HG03460 (cell line): ENCODE measurements at regions not wholly inside any gene's neighbourhood (a gene's known extent, or its start where the extent isn't known, plus 50 kb on each side); places are given as distances from the start of the nearest gene placed in this dataset.
"Not testable (repeated sequence)": the region's sequence is repeated elsewhere in the genome, so short reads cannot be mapped to it uniquely, and the experiment has no call there.

Experiments used
- ATAC-seq: cut with Tn5 transposase; IDR thresholded peaks from one replicate; pipeline ENCODE4 v1.9.1; 2021; ENCODE audit not compliant: unreplicated experiment

- no peak for ATAC-seq
Observed at GRCh38 chr16:59686405-59686804, 952.3 kb upstream of the GOT2 start.

- ATAC-seq, result no peak
Observed at GRCh38 chr16:59684911-59685310, 950.8 kb upstream of the GOT2 start.

DNA sequence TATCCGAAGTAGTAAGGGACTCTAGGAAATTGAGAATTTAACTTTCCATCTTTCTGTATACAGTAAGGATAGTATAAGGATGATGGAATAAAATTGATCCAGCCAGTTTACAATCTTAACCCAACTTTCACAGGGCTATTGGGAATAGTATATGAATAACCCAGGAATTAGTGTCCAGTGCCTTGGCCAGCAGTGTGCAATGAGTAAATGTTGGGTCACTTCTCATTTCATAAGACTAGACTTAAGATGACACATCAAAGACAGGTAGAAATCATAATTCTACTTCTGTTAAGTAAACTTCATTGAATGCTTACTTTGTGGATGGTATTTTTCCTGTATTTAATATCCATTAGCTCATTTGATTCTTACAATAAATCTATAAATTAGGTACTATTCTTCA is 949.6 kb upstream of the GOT2 start:
- ATAC-seq, result no peak

GRCh38 chr16:59665618-59666220 is 931.6 kb upstream of the GOT2 start:
- no peak for ATAC-seq

GRCh38 chr16:59658572-59658971 is 924.5 kb upstream of the GOT2 start:
- no peak for ATAC-seq

DNA sequence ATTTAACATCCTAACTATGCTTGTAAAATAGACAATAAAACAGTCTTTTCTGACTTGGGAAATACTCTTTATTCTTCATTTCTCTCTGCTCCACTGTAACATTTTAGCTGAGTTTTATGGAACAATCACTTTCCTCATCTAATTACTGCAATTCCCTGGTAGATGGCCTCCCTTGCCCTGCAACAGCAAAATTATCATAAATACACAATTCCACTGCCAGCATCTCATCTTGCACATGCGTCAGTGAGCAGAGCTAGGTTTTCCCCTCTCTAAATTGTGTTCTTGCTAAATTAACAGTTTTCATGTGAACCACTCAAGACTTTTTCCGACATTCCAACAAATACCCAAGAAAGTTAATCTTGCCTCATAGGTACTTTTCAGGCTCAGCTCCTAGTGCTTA is 920.9 kb upstream of the GOT2 start:
- ATAC-seq, result no peak

DNA sequence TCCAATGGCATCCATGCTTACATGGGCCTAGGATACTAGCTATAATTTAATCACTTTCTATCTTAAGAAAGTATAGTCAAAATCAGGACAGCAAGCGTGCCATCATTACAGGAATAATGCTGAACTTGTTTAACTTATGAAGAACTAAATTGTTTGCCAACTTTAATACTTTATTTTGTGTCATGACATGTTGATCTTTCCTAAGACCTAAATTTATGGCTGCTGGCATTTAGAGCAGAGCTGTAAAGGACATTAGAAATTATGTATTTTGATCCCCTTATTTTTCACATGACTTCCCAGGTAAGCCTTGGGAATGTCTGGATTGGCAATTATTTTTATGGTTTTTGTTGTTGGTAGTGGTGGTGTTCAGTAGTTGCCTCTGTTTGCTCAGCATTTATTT is 920.3 kb upstream of the GOT2 start:
- ATAC-seq, result no peak

GRCh38 chr16:59651662-59652061 is 917.5 kb upstream of the GOT2 start:
- ATAC-seq, result no peak

- no peak for ATAC-seq
Observed at GRCh38 chr16:59645194-59645593, 911.1 kb upstream of the GOT2 start.

- no peak for ATAC-seq
Observed at GRCh38 chr16:59635674-59636073, 901.6 kb upstream of the GOT2 start.

DNA sequence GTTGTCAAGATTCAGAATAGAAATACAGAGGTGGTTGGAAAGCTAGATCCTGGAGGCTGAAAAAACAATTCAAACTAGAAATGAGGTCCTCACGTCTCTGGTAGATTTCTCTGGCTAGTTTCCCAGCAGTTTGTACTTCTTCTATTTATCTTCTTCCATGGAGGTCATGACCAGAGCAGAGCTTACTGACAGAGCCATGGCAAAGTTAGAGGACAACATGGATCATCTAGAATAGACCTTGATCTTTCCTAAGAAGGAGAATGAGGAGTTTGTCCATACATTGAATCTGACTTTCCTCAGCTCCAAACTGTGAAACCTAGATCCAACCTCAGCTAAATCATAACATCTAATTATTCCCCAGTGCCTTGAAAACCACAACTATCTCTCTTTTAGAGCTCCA is 900.8 kb upstream of the GOT2 start:
- ATAC-seq, result no peak

DNA sequence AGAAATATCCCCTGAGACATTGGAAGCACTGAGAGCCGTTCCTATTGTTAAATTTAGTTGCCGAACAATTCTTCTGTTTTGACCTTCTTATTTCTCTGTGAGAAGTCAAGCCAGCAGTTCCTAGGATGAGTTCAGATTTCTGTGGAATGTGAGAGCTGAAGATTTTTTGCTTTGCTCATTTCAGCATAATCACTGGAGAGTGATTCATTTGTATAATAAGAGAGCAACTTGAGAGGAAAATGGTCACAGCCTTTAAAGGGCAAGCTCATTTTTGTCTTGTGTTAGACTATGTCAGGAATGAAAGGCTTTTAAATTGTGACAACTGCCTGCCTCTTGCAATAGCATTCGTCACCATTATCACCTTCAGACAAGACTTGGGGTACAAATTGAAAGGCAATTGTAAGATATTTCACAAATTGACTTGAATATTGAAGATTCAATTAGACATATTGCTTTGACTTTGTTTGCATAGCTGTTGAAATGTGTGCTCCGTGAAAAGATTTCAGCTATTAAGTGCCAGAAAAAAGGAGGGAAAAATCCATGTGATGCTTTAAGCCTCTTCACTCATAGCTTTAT is 900.0 kb upstream of the GOT2 start:
- ATAC-seq, result no peak

GRCh38 chr16:59632276-59632855 is 898.2 kb upstream of the GOT2 start:
- ATAC-seq, result no peak

DNA sequence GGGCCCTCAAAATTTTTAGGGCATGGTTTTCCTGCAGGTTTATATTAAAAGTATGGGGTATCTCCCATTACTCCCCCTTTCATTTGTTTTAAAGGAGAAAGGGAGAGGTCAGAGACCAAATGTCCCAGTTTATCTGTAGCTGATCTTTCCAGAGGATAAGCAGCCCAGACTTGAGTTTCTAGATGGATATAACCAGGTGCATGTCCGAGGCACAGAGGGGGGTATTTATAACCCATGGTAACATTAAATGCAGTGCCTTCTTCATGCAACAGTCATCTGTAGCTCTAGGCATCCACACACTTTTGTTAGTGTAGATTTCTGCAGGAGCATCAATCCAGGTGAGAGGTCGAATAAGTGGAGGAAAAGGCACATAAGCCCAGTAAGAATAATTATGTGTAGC is 890.3 kb upstream of the GOT2 start:
- ATAC-seq, result not testable (repeated sequence)

GRCh38 chr16:59614466-59615240 is 880.5 kb upstream of the GOT2 start:
- no peak for ATAC-seq

GRCh38 chr16:59612910-59613620 is 878.9 kb upstream of the GOT2 start:
- not testable (repeated sequence) for ATAC-seq

DNA sequence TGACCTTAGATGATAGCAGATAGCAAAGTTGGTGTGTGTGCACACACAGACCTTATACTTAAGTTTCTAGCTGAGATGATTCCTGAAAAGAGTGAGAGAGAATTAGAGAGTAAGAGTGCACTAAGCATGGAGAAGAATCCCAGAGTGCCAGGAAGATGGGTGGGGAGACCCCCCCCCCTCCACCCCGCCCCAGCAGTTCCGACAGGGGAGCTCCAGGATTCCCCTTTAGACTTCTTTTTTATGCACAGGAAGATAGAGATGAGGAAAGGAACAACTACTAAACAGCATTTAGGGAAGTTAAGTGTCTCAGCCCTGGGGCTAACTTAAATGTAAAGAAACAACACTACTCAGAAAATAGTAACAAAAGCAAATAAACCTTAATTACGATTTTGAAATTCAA is 878.0 kb upstream of the GOT2 start:
- no peak for ATAC-seq

GRCh38 chr16:59611556-59611955 is 877.4 kb upstream of the GOT2 start:
- no peak for ATAC-seq

GRCh38 chr16:59605706-59606105 is 871.6 kb upstream of the GOT2 start:
- ATAC-seq, result no peak

GRCh38 chr16:59604354-59604753 is 870.2 kb upstream of the GOT2 start:
- ATAC-seq, result no peak

- ATAC-seq, result no peak
Observed at GRCh38 chr16:59601452-59601851, 867.3 kb upstream of the GOT2 start.
